ENCODE measurements at regions not wholly inside any gene's neighbourhood (a gene's known extent, or its start where the extent isn't known, plus 50 kb on each side); places are given as distances from the start of the nearest gene placed in this dataset.

- TF ChIP-seq TOX (CRISPR knock-in tag; IDR thresholded peaks at IDR 0.05; ENCODE audit: borderline replicate concordance) (no peak), ARNTL (CRISPR knock-in tag; IDR thresholded peaks at IDR 0.05; ENCODE audit: borderline replicate concordance, low read depth) (no peak), OSR1 (CRISPR knock-in tag; IDR thresholded peaks at IDR 0.05) (no peak), ZFP30 (CRISPR knock-in tag; IDR thresholded peaks at IDR 0.05) (no peak), CSRNP3 (CRISPR knock-in tag; IDR thresholded peaks at IDR 0.05) (no peak), ESRRG (CRISPR knock-in tag; IDR thresholded peaks at IDR 0.05) (no peak), RARB (CRISPR knock-in tag; IDR thresholded peaks at IDR 0.05) (no peak), TCF4 (CRISPR knock-in tag; IDR thresholded peaks at IDR 0.05; ENCODE audit: borderline replicate concordance) (no peak), BACH2 (CRISPR knock-in tag; IDR thresholded peaks at IDR 0.05; ENCODE audit: borderline replicate concordance) (no peak), PPARA (CRISPR knock-in tag; IDR thresholded peaks at IDR 0.05; ENCODE audit: borderline replicate concordance) (no peak), SNAI2 (CRISPR knock-in tag; IDR thresholded peaks at IDR 0.05) (no peak)
- TF ChIP-seq, protein P1, sequence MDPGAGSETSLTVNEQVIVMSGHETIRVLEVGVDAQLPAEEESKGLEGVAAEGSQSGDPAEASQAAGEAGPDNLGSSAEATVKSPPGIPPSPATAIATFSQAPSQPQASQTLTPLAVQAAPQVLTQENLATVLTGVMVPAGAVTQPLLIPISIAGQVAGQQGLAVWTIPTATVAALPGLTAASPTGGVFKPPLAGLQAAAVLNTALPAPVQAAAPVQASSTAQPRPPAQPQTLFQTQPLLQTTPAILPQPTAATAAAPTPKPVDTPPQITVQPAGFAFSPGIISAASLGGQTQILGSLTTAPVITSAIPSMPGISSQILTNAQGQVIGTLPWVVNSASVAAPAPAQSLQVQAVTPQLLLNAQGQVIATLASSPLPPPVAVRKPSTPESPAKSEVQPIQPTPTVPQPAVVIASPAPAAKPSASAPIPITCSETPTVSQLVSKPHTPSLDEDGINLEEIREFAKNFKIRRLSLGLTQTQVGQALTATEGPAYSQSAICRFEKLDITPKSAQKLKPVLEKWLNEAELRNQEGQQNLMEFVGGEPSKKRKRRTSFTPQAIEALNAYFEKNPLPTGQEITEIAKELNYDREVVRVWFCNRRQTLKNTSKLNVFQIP (CRISPR knock-in tag; IDR thresholded peaks at IDR 0.05; ENCODE audit: borderline replicate concordance, low read depth), result no peak
- ATAC-seq, result no peak
Measured at GRCh38 chr16:73883126-73883525, 413.5 kb upstream of the PSMD7 start.

GRCh38 chr16:73882651-73883050 is 414.0 kb upstream of the PSMD7 start:
- TF ChIP-seq ISL1 (CRISPR knock-in tag; IDR thresholded peaks at IDR 0.05) (no peak), CSDC2 (CRISPR knock-in tag; IDR thresholded peaks at IDR 0.05) (no peak), SNAI2 (CRISPR knock-in tag; IDR thresholded peaks at IDR 0.05) (no peak), ZNF565 (CRISPR knock-in tag; conservative IDR thresholded peaks at IDR 0.05; ENCODE audit: low read depth) (no peak)
- no peak for ATAC-seq

DNA sequence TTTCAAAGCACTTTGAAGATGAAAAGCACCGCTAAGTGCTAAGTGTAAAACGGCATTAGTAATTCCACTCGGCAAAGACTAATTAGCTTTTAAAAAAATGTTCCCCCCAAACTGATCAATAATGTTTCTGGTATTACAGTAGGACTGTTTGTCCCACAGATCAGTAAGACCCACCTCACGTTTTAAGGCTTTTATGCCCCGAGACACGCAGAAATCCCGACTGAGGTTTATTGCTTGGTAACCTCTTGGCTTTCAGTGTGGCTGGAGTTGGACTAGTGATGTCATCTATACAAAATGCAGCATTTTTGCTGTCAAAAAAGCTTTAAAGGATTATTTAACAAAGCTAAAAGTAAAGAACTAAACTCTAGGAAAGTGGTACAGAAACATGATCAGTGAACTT is 414.6 kb upstream of the PSMD7 start:
- TF ChIP-seq ZNF565 (CRISPR knock-in tag; conservative IDR thresholded peaks at IDR 0.05; ENCODE audit: low read depth) (no peak), ZNF8 (CRISPR knock-in tag; IDR thresholded peaks at IDR 0.05) (no peak), OSR1 (CRISPR knock-in tag; IDR thresholded peaks at IDR 0.05) (no peak), ZNF70 (CRISPR knock-in tag; IDR thresholded peaks at IDR 0.05) (no peak), ARNTL (CRISPR knock-in tag; IDR thresholded peaks at IDR 0.05; ENCODE audit: borderline replicate concordance, low read depth) (no peak), ZFP3 (CRISPR knock-in tag; IDR thresholded peaks at IDR 0.05) (no peak), CSDC2 (CRISPR knock-in tag; IDR thresholded peaks at IDR 0.05) (no peak), ZFP30 (CRISPR knock-in tag; IDR thresholded peaks at IDR 0.05) (no peak), GLIS3 (CRISPR knock-in tag; IDR thresholded peaks at IDR 0.05) (no peak), CREB5 (CRISPR knock-in tag; IDR thresholded peaks at IDR 0.05; ENCODE audit: low read depth) (no peak), PPARA (CRISPR knock-in tag; IDR thresholded peaks at IDR 0.05; ENCODE audit: borderline replicate concordance) (no peak), CSRNP3 (CRISPR knock-in tag; IDR thresholded peaks at IDR 0.05) (no peak), ESRRG (CRISPR knock-in tag; IDR thresholded peaks at IDR 0.05) (no peak), ZC3H10 (CRISPR knock-in tag; IDR thresholded peaks at IDR 0.05) (no peak), TOX (CRISPR knock-in tag; IDR thresholded peaks at IDR 0.05; ENCODE audit: borderline replicate concordance) (no peak), TSHZ2 (CRISPR knock-in tag; IDR thresholded peaks at IDR 0.05) (no peak), BACH2 (CRISPR knock-in tag; IDR thresholded peaks at IDR 0.05; ENCODE audit: borderline replicate concordance) (no peak)
- TF ChIP-seq, protein P2, sequence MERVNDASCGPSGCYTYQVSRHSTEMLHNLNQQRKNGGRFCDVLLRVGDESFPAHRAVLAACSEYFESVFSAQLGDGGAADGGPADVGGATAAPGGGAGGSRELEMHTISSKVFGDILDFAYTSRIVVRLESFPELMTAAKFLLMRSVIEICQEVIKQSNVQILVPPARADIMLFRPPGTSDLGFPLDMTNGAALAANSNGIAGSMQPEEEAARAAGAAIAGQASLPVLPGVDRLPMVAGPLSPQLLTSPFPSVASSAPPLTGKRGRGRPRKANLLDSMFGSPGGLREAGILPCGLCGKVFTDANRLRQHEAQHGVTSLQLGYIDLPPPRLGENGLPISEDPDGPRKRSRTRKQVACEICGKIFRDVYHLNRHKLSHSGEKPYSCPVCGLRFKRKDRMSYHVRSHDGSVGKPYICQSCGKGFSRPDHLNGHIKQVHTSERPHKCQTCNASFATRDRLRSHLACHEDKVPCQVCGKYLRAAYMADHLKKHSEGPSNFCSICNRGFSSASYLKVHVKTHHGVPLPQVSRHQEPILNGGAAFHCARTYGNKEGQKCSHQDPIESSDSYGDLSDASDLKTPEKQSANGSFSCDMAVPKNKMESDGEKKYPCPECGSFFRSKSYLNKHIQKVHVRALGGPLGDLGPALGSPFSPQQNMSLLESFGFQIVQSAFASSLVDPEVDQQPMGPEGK (CRISPR knock-in tag; IDR thresholded peaks at IDR 0.05; ENCODE audit: borderline replicate concordance), result no peak
- no peak for ATAC-seq

Measured in SK-N-SH treated with all-trans-retinoic acid at 6 μM for 48 hours (cell line).